ENCODE measurements at regions not wholly inside any gene's neighbourhood (a gene's known extent, or its start where the extent isn't known, plus 50 kb on each side); places are given as distances from the start of the nearest gene placed in this dataset.

DNA sequence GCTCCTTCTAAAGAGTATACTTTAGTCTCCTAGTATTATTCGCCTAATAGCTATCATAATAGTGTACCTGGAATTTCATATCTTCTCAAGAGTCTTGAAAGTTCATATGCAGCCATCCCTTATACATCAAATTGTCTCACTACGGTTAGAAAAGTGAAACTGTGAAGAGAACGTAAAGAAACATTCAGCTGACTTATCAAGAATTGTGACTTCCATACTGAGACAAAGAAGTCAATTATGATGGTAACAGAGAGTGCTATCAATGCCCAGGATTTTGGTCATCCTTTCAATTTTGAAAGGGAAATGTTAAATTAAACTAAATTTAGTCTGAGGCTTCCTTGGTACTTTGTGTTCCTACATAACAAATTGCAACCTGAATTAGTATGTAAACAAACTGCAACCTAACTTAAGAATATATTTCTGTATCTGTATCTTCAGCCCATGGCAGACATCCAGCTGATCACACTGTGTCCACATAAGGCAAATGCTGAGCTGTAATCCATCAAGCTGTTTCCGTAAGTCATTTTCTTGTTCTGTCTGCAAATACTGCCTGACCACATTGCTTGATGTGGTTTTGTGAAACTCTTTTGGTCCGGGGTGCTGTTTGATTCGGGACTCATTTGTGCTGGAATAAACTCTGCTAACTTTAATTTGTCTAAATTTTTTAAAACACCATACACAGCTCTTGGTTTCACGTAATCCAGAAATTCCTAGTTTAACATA lies 469.6 kb downstream of the SI start:
- no peak for DNase-seq (ENCODE audit: low read depth)
- no peak for TF ChIP-seq CTCF (IDR thresholded peaks at IDR 0.05; ENCODE audit: control insufficient read depth, insufficient read depth, low read depth, low read length, missing control alignments)
- H3K4me3 ChIP-seq (ENCODE audit: control insufficient read depth, low read depth, low read length), result no peak overlapping the region

GRCh38 chr3:164604687-164605086 lies 473.6 kb downstream of the SI start:
- DNase-seq (ENCODE audit: low read depth), result no peak
- no peak for TF ChIP-seq CTCF (IDR thresholded peaks at IDR 0.05; ENCODE audit: control insufficient read depth, insufficient read depth, low read depth, low read length, missing control alignments)
- no peak overlapping the region for H3K4me3 ChIP-seq (ENCODE audit: control insufficient read depth, low read depth, low read length)

- DNase-seq (ENCODE audit: low read depth), result no peak
- no peak for TF ChIP-seq CTCF (IDR thresholded peaks at IDR 0.05; ENCODE audit: control insufficient read depth, insufficient read depth, low read depth, low read length, missing control alignments)
- H3K4me3 ChIP-seq (ENCODE audit: control insufficient read depth, low read depth, low read length), result no peak overlapping the region
These were observed 500.6 kb downstream of the SI start for GRCh38 chr3:164577667-164578210.

- H3K4me3 ChIP-seq (ENCODE audit: control insufficient read depth, low read depth, low read length), result no peak overlapping the region
- DNase-seq (ENCODE audit: low read depth), result no peak
These were observed 505.9 kb downstream of the SI start for GRCh38 chr3:164572436-164572835.

DNA sequence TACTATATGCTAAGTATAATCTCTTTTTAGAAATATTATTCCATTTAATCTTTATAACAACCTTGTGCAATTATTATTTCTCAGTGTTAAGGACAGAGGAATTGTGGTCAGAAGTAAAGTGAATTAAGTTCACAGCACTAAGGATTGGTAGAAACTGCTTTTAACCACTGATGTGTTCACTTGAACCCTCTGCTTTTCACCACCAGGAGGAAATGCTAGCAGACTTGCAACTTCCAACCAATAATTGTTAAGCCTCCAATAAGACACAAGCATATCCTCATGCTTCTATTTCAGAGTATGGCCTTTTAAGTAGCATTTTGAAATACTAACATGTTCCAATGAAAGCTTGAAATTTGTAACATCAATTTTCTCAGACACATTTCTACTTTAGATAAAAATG lies 527.4 kb downstream of the SI start:
- TF ChIP-seq CTCF (IDR thresholded peaks at IDR 0.05; ENCODE audit: control insufficient read depth, insufficient read depth, low read depth, low read length, missing control alignments), result no peak
- DNase-seq (ENCODE audit: low read depth), result no peak
- H3K4me3 ChIP-seq (ENCODE audit: control insufficient read depth, low read depth, low read length), result no peak overlapping the region

More at GRCh38 chr3:164572436-164572835, 505.9 kb downstream of the SI start:
- no peak for TF ChIP-seq CTCF (IDR thresholded peaks at IDR 0.05; ENCODE audit: control insufficient read depth, insufficient read depth, low read depth, low read length, missing control alignments)

DNA sequence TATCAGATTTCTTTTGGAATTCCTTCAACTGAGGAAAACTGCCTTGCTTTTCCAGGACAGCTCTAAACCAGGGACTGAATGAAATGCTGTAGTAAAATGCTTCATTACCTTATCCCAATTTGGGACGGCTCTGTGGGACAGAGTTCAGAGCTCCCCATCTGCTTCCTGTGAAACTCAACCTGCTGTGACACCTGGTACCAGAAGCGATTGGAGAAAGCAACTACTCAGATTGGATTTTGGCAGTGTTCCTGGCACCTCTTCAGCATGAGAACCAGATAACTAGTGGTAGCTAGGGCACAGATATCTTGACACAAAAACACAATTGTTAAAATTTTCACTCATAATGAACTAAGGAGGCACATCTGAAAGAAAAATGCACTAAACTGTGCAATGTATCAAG lies 539.1 kb downstream of the SI start:
- no peak for TF ChIP-seq CTCF (IDR thresholded peaks at IDR 0.05; ENCODE audit: control insufficient read depth, insufficient read depth, low read depth, low read length, missing control alignments)
- DNase-seq (ENCODE audit: low read depth), result no peak
- H3K4me3 ChIP-seq (ENCODE audit: control insufficient read depth, low read depth, low read length), result no peak overlapping the region
